Endothelial cell of umbilical vein (primary cell): ENCODE measurements at regions not wholly inside any gene's neighbourhood (a gene's known extent, or its start where the extent isn't known, plus 50 kb on each side); places are given as distances from the start of the nearest gene placed in this dataset.

Source experiments
- CTCF ChIP-seq, 2 donors: IDR thresholded peaks; 1 replicate in 1 of 2; 2 replicates in 1 of 2; pipeline ENCODE4 v1.5.1; 2011; ENCODE audit warnings: low read length in 2 of 2, mild to moderate bottlenecking in 2 of 2, moderate library complexity in 2 of 2, control low read depth in 1 of 2, inconsistent platforms in 1 of 2, low read depth in 1 of 2; ENCODE audit not compliant: insufficient read depth in 1 of 2; ENCODE audit errors: extremely low read depth in 1 of 2
- MAX ChIP-seq: IDR thresholded peaks from 2 replicates; pipeline ENCODE4 v1.6.1; 2011; ENCODE audit not compliant: insufficient read depth, insufficient read length
- MYC ChIP-seq: IDR thresholded peaks from one replicate; pipeline ENCODE4 v1.6.1; 2011; ENCODE audit warnings: mild to moderate bottlenecking, low read depth, low read length
- POLR2A ChIP-seq: IDR thresholded peaks from 2 replicates; pipeline ENCODE4 v1.6.1; 2012; ENCODE audit warnings: low read depth, mild to moderate bottlenecking, control low read depth, low read length

GRCh38 chr3:64345371-64345770 is 120.1 kb upstream of the PRICKLE2 start:
- TF ChIP-seq CTCF (IDR thresholded peaks at IDR 0.05; ENCODE audit: extremely low read depth in 1 of 2, insufficient read depth in 1 of 2, low read depth in 1 of 2, low read length in 2 of 2) (no peak), MAX (no peak), MYC (no peak), POLR2A (no peak)
